Testis (tissue), 2 donors: ENCODE measurements at regions not wholly inside any gene's neighbourhood (a gene's known extent, or its start where the extent isn't known, plus 50 kb on each side); places are given as distances from the start of the nearest gene placed in this dataset.

Source experiments
- DNase-seq: peaks from one replicate; pipeline ENCODE4 v3.0.0-alpha.2; 2019
- H3K27ac ChIP-seq, 2 donors: fragments of 200-600 bp; sonication (generic); one replicate each; pipeline ENCODE4 v1.5.1; 2019
- H3K27me3 ChIP-seq: fragments of 200-600 bp; sonication (generic); one replicate; pipeline ENCODE4 v1.5.1; 2019
- H3K36me3 ChIP-seq: fragments of 200-600 bp; sonication (generic); one replicate; pipeline ENCODE4 v1.5.1; 2017; ENCODE audit warnings: low read depth; ENCODE audit errors: missing control alignments
- H3K4me1 ChIP-seq: fragments of 200-600 bp; sonication (generic); one replicate; pipeline ENCODE4 v1.5.1; 2019
- H3K4me3 ChIP-seq, 2 donors: fragments of 200-600 bp; sonication (generic); one replicate each; pipeline ENCODE4 v1.5.1; 2017 to 2019
- H3K9me3 ChIP-seq: fragments of 200-600 bp; sonication (generic); one replicate; pipeline ENCODE4 v1.5.1; 2017
- CTCF ChIP-seq, 3 experiments: fragments of 450-650 bp in 2 of 3; fragments of 200-600 bp in 1 of 3; sonication (generic) in 1 of 3; IDR thresholded peaks; one replicate each; pipeline ENCODE4 v1.5.1; 2016 to 2019; ENCODE audit warnings: antibody characterized with exemption in 3 of 3, mild to moderate bottlenecking in 2 of 3, moderate library complexity in 1 of 3
- POLR2A ChIP-seq: fragments of 450-650 bp; IDR thresholded peaks from one replicate; pipeline ENCODE4 v1.6.1; 2017; ENCODE audit warnings: antibody characterized with exemption, mild to moderate bottlenecking, moderate library complexity
- WGBS, 2 donors: methylation state at CpG; one replicate each; pipeline ENCODE4 v1.1.5; 2018; 5-methylcytosine and 5-hydroxymethylcytosine counted together
- intact Hi-C: fragments of 100-400 bp; cut with DNase I; formaldehyde crosslinking; loops from one replicate; pipeline ENCODE4 v1.15.1; 2023; ENCODE audit warnings: low total_unique reads

GRCh38 chr20:30598460-30599230, 658.8 kb upstream of the DEFB115 start:
- no peaks in the 10 kb centered on the region for H3K36me3 ChIP-seq
- H3K27ac ChIP-seq, result no peak overlapping the region
- H3K9me3 ChIP-seq, result no peaks in the 10 kb centered on the region
- H3K27me3 ChIP-seq, result no peaks in the 10 kb centered on the region
- TF ChIP-seq CTCF (IDR thresholded peaks at IDR 0.05) (no peak), POLR2A (no peak)
- DNase-seq, result no peak
- no peak overlapping the region for H3K4me3 ChIP-seq
- intact Hi-C loops, result no loop called here
- 87 to 90% methylated on average over 2 to 5 of the region's 5 CpGs for WGBS, 2 donors
- no peaks in the 10 kb centered on the region for H3K4me1 ChIP-seq

- no peak for TF ChIP-seq CTCF (IDR thresholded peaks at IDR 0.05)
- TF ChIP-seq POLR2A, result no peak
- Histone ChIP-seq H3K4me1 (no peaks in the 10 kb centered on the region), H3K27me3 (no peaks in the 10 kb centered on the region), H3K36me3 (no peaks in the 10 kb centered on the region), H3K9me3 (no peaks in the 10 kb centered on the region), H3K27ac (no peak overlapping the region), H3K4me3 (no peak overlapping the region)
- intact Hi-C loops, result no loop called here
- no peak for DNase-seq
- 100% methylated on average over 2 of the region's 2 CpGs; no CpG with 5 or more reads in 1 of the 2 donors for whole genome bisulfite sequencing, 2 donors
These were observed 657.5 kb upstream of the DEFB115 start for GRCh38 chr20:30599990-30600389.

- no peaks in the 10 kb centered on the region for H3K9me3 ChIP-seq
- WGBS, 2 donors, result 68 to 74% methylated on average over 2 of the region's 2 CpGs
- intact Hi-C loops, result no loop called here
- no peaks in the 10 kb centered on the region for H3K27me3 ChIP-seq
- no peak for DNase-seq
- no peaks in the 10 kb centered on the region for H3K4me1 ChIP-seq
- H3K4me3 ChIP-seq, result no peak overlapping the region
- H3K36me3 ChIP-seq, result no peaks in the 10 kb centered on the region
- no peak overlapping the region for H3K27ac ChIP-seq
- TF ChIP-seq POLR2A, result no peak
- no peak for TF ChIP-seq CTCF (IDR thresholded peaks at IDR 0.05)
These were observed 655.5 kb upstream of the DEFB115 start for GRCh38 chr20:30601974-30602373.

GRCh38 chr20:30602424-30602823, 655.0 kb upstream of the DEFB115 start:
- H3K27ac ChIP-seq, result no peak overlapping the region
- intact Hi-C loops, result no loop called here
- H3K36me3 ChIP-seq, result no peaks in the 10 kb centered on the region
- H3K27me3 ChIP-seq, result no peaks in the 10 kb centered on the region
- H3K4me3 ChIP-seq, result no peak overlapping the region
- no peak for TF ChIP-seq CTCF (IDR thresholded peaks at IDR 0.05)
- no peaks in the 10 kb centered on the region for H3K4me1 ChIP-seq
- WGBS, 2 donors, result 85 to 86% methylated on average over 3 of the region's 3 CpGs
- DNase-seq, result no peak
- no peaks in the 10 kb centered on the region for H3K9me3 ChIP-seq

GRCh38 chr20:30606990-30607389, 650.5 kb upstream of the DEFB115 start:
- H3K4me3 ChIP-seq, result no peak overlapping the region
- intact Hi-C loops, result no loop called here
- DNase-seq, result no peak
- no peaks in the 10 kb centered on the region for H3K27me3 ChIP-seq
- H3K36me3 ChIP-seq, result no peaks in the 10 kb centered on the region
- H3K27ac ChIP-seq, result no peak overlapping the region
- 72 to 79% methylated on average over 4 of the region's 4 CpGs for WGBS, 2 donors
- H3K4me1 ChIP-seq, result peaks cover 26% of the 10 kb centered on the region
- TF ChIP-seq POLR2A, result no peak
- no peak for TF ChIP-seq CTCF (IDR thresholded peaks at IDR 0.05)
- H3K9me3 ChIP-seq, result no peaks in the 10 kb centered on the region
